GM23338 (cell line): ENCODE measurements at regions not wholly inside any gene's neighbourhood (a gene's known extent, or its start where the extent isn't known, plus 50 kb on each side); places are given as distances from the start of the nearest gene placed in this dataset.

Experiments
- ATAC-seq: fragments of 200-7000 bp; cut with Tn5 transposase; 3 replicates; pipeline ENCODE4 v1.9.1; 2020
- DNase-seq: peaks from one replicate; pipeline ENCODE4 v3.0.0-alpha.2; 2015; ENCODE audit warnings: low spot score
- H2AFZ ChIP-seq: fragments of 200-600 bp; sonication (generic); 2 replicates; pipeline ENCODE4 v1.8.0; 2016; ENCODE audit warnings: antibody characterized with exemption, mild to moderate bottlenecking, moderate library complexity
- H3F3A ChIP-seq: fragments of 200-600 bp; sonication (generic); replicated peaks from 2 replicates; pipeline ENCODE4 v1.8.0; 2017; ENCODE audit warnings: antibody characterized with exemption, mixed run types, low read depth
- H3K27ac ChIP-seq: fragments of 200-600 bp; sonication (generic); 2 replicates; pipeline ENCODE4 v1.6.1; 2016; ENCODE audit warnings: low read depth
- H3K27me3 ChIP-seq: fragments of 200-600 bp; sonication (generic); 2 replicates; pipeline ENCODE4 v1.8.0; 2016; ENCODE audit warnings: mild to moderate bottlenecking, mixed run types, moderate library complexity; ENCODE audit not compliant: insufficient read depth
- H3K36me3 ChIP-seq: fragments of 200-600 bp; sonication (generic); 2 replicates; pipeline ENCODE4 v1.8.0; 2016; ENCODE audit warnings: mild to moderate bottlenecking; ENCODE audit not compliant: insufficient read depth
- H3K4me1 ChIP-seq: fragments of 200-600 bp; sonication (generic); 2 replicates; pipeline ENCODE4 v1.8.0; 2016; ENCODE audit warnings: mild to moderate bottlenecking, moderate library complexity; ENCODE audit not compliant: insufficient read depth
- H3K4me2 ChIP-seq: fragments of 200-600 bp; sonication (generic); 2 replicates; pipeline ENCODE4 v1.7.1; 2017; ENCODE audit warnings: mixed run types
- H3K4me3 ChIP-seq: fragments of 200-600 bp; sonication (generic); 2 replicates; pipeline ENCODE4 v1.6.1; 2016; ENCODE audit warnings: mixed run types
- H3K79me2 ChIP-seq: fragments of 200-600 bp; sonication (generic); replicated peaks from 2 replicates; pipeline ENCODE4 v1.8.0; 2017; ENCODE audit warnings: mild to moderate bottlenecking; ENCODE audit not compliant: insufficient read depth
- H3K9me2 ChIP-seq: fragments of 200-600 bp; sonication (generic); 2 replicates; pipeline ENCODE4 v1.8.0; 2017; ENCODE audit not compliant: insufficient read depth
- H4K20me1 ChIP-seq: fragments of 200-600 bp; sonication (generic); replicated peaks from 2 replicates; pipeline ENCODE4 v1.8.0; 2017; ENCODE audit warnings: mild to moderate bottlenecking; ENCODE audit not compliant: insufficient read depth
- H3K27ac Mint-ChIP-seq: 2 replicates; pipeline ENCODE4 v1.8.0; 2020; ENCODE audit warnings: inconsistent platforms, mild to moderate bottlenecking, moderate library complexity, mixed read lengths
- H3K27me3 Mint-ChIP-seq: 3 replicates; pipeline ENCODE4 v1.8.0; 2022; ENCODE audit warnings: low read depth, mild to moderate bottlenecking, moderate library complexity, mixed read lengths, inconsistent platforms; ENCODE audit not compliant: insufficient read depth, poor library complexity
- H3K36me3 Mint-ChIP-seq: 3 replicates; pipeline ENCODE4 v1.8.0; 2021; ENCODE audit warnings: low read depth, mild to moderate bottlenecking, inconsistent platforms, moderate library complexity, mixed read lengths
- H3K4me1 Mint-ChIP-seq: 3 replicates; pipeline ENCODE4 v1.8.0; 2020; ENCODE audit warnings: mild to moderate bottlenecking, inconsistent platforms, mixed read lengths
- H3K4me3 Mint-ChIP-seq: 3 replicates; pipeline ENCODE4 v1.8.0; 2021; ENCODE audit warnings: moderate library complexity, mild to moderate bottlenecking, inconsistent platforms, mixed read lengths
- H3K9me3 Mint-ChIP-seq: 3 replicates; pipeline ENCODE4 v1.8.0; 2020; ENCODE audit warnings: moderate library complexity, mild to moderate bottlenecking, inconsistent platforms, mixed read lengths
- CTCF ChIP-seq, 2 experiments: fragments of 200-600 bp in 1 of 2; sonication (generic) in 1 of 2; conservative IDR thresholded peaks; 2 replicates each; pipeline versions ENCODE4 v1.5.1 to v1.6.1; 2016 to 2017; ENCODE audit warnings: antibody characterized with exemption in 2 of 2, low read depth in 2 of 2, mild to moderate bottlenecking in 2 of 2, moderate library complexity in 1 of 2
- ETS1 ChIP-seq: IDR thresholded peaks from 2 replicates; pipeline ENCODE4 v1.6.1; 2016; ENCODE audit warnings: antibody characterized with exemption
- EZH2 ChIP-seq: fragments of 200-600 bp; sonication (generic); IDR thresholded peaks from one replicate; pipeline ENCODE4 v1.8.0; 2017; ENCODE audit warnings: antibody characterized with exemption, mild to moderate bottlenecking, low read depth; ENCODE audit not compliant: unreplicated experiment
- EZH2phosphoT487 ChIP-seq: fragments of 200-600 bp; sonication (generic); IDR thresholded peaks from one replicate; pipeline ENCODE4 v1.8.1; 2018; ENCODE audit warnings: antibody characterized with exemption; ENCODE audit not compliant: unreplicated experiment
- JUNB ChIP-seq: IDR thresholded peaks from one replicate; pipeline ENCODE4 v1.6.1; 2016; ENCODE audit warnings: antibody characterized with exemption; ENCODE audit not compliant: unreplicated experiment
- NANOG ChIP-seq: IDR thresholded peaks from 2 replicates; pipeline ENCODE4 v1.6.1; 2016; ENCODE audit warnings: antibody characterized with exemption, borderline replicate concordance
- POLR2AphosphoS5 ChIP-seq: IDR thresholded peaks from 2 replicates; pipeline ENCODE4 v1.6.1; 2016; ENCODE audit warnings: antibody characterized with exemption, low read depth
- REST ChIP-seq: IDR thresholded peaks from one replicate; pipeline ENCODE4 v1.6.1; 2018; ENCODE audit warnings: antibody characterized with exemption; ENCODE audit not compliant: unreplicated experiment
- STAT1 ChIP-seq: IDR thresholded peaks from one replicate; pipeline ENCODE4 v1.6.1; 2016; ENCODE audit warnings: antibody characterized with exemption; ENCODE audit not compliant: unreplicated experiment
- ZNF114 ChIP-seq: fragments of 250-450 bp; sonication (Bioruptor Pico); IDR thresholded peaks from 2 replicates; pipeline ENCODE4 v1.5.0; 2020; ENCODE audit warnings: mild to moderate bottlenecking, moderate library complexity
- ZNF331 ChIP-seq: fragments of 250-450 bp; sonication (Bioruptor Pico); IDR thresholded peaks from 2 replicates; pipeline ENCODE4 v1.5.0; 2020; ENCODE audit warnings: low read depth, mild to moderate bottlenecking, moderate library complexity
- ZNF462 ChIP-seq: fragments of 250-450 bp; sonication (Bioruptor Pico); IDR thresholded peaks from 2 replicates; pipeline ENCODE4 v1.5.0; 2020; ENCODE audit warnings: mild to moderate bottlenecking, moderate library complexity

GRCh38 chrX:96004386-96004785, 680.3 kb upstream of the DIAPH2 start (continued):
- no peak for TF ChIP-seq ZNF462 (CRISPR knock-in tag)
- no peak for TF ChIP-seq ZNF331 (CRISPR knock-in tag)

GRCh38 chrX:96006281-96006680, 678.4 kb upstream of the DIAPH2 start:
- H3K27me3 ChIP-seq: no peaks in the 10 kb centered on the region
- Mint-ChIP-seq H3K27me3 (no peaks in the 10 kb centered on the region), H3K36me3 (no peaks in the 10 kb centered on the region), H3K9me3 (no peaks in the 10 kb centered on the region), H3K4me3 (no peak overlapping the region), H3K4me1 (no peaks in the 10 kb centered on the region), H3K27ac (no peak overlapping the region)
- no peaks in the 10 kb centered on the region for H3K9me2 ChIP-seq
- H3K4me1 ChIP-seq: no peaks in the 10 kb centered on the region
- H3K4me2 ChIP-seq: no peak overlapping the region
- H4K20me1 ChIP-seq: no peaks in the 10 kb centered on the region
- H3K27ac ChIP-seq: no peak overlapping the region
- no peak overlapping the region for H2AFZ ChIP-seq
- H3K4me3 ChIP-seq: no peak overlapping the region
- H3K36me3 ChIP-seq: no peaks in the 10 kb centered on the region
- H3F3A ChIP-seq: no peaks in the 10 kb centered on the region
- no peak for ATAC-seq
- DNase-seq: no peak
- H3K79me2 ChIP-seq: no peaks in the 10 kb centered on the region
- TF ChIP-seq EZH2phosphoT487 (no peak), NANOG (no peak), REST (no peak), CTCF (conservative IDR thresholded peaks at IDR 0.05; ENCODE audit: low read depth in 2 of 2) (no peak), POLR2AphosphoS5 (no peak), ZNF331 (CRISPR knock-in tag) (no peak), ETS1 (no peak), EZH2 (no peak), JUNB (no peak), ZNF114 (CRISPR knock-in tag) (no peak), STAT1 (no peak)
